ENCODE measurements at regions not wholly inside any gene's neighbourhood (a gene's known extent, or its start where the extent isn't known, plus 50 kb on each side); places are given as distances from the start of the nearest gene placed in this dataset.

DNA sequence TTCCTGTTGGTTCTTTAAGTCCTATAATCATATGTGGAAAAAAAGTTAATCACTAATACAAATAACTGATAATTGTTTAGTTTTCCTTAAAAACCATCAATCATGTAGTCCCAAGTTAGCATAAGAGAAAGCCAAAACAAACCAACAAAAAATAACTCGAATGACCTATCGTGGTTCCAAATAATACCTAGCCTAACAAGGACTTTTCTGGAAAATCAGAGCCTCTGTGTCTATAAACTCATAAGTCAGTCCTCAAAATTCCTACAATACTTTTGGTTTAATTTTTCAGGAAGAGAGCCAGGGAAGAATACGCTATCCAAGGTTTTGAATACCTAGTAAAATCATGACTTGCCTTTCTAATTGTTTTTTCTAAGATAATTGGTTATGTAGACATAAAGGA, 975.3 kb upstream of the SOX9 start:
- no peaks in the 10 kb centered on the region for H3K4me1 Mint-ChIP-seq
- H3K9me3 Mint-ChIP-seq (ENCODE audit: insufficient read depth) = no peaks in the 10 kb centered on the region
- ChIA-PET POLR2A (no interaction called here), CTCF (no interaction called here)
- Histone ChIP-seq H3K9ac (ENCODE audit: low read length) (no peak overlapping the region), H4K20me1 (ENCODE audit: control insufficient read depth, insufficient read depth, low read length, poor library complexity, severe bottlenecking) (no peaks in the 10 kb centered on the region), H3K27ac (ENCODE audit: low read length in 2 of 2) (no peak overlapping the region), H3K4me3 (ENCODE audit: control extremely low read depth in 1 of 5, extremely low read depth in 1 of 5, insufficient read depth in 1 of 5, low read depth in 2 of 5, low read length in 4 of 5) (no peak overlapping the region), H3K36me3 (replicated peaks in 1 of 2; ENCODE audit: control extremely low read depth in 1 of 2, control insufficient read depth in 1 of 2, extremely low read depth in 1 of 2, insufficient read depth in 2 of 2, low read length in 1 of 2) (no peaks in the 10 kb centered on the region), H3K4me1 (ENCODE audit: control insufficient read depth in 2 of 2, insufficient read depth in 2 of 2, low read length in 2 of 2) (no peaks in the 10 kb centered on the region), H2AFZ (ENCODE audit: insufficient read depth, low read depth, low read length, poor library complexity, severe bottlenecking) (no peak overlapping the region), H3K9me3 (ENCODE audit: control extremely low read depth in 1 of 3, control insufficient read depth in 2 of 3, insufficient read depth in 1 of 3, low read length in 2 of 3) (peaks cover 0 to 3% (median 0%) of the 10 kb centered on the region in 3 donors), H3K79me2 (ENCODE audit: control insufficient read depth, insufficient read depth, low read length) (no peaks in the 10 kb centered on the region), H3K4me2 (replicated peaks; ENCODE audit: low read depth, low read length, poor library complexity, severe bottlenecking) (no peak overlapping the region), H3K27me3 (replicated peaks in 1 of 4; ENCODE audit: control extremely low read depth in 1 of 4, control insufficient read depth in 3 of 4, insufficient read depth in 4 of 4, low read length in 3 of 4) (no peaks in the 10 kb centered on the region)
- H3K27ac Mint-ChIP-seq = no peak overlapping the region
- H3K4me3 Mint-ChIP-seq = no peak overlapping the region
- no CpG with 5 or more reads among the region's 3 CpGs for WGBS (ENCODE audit: insufficient coverage)
- TF ChIP-seq EZH2 (IDR thresholded peaks at IDR 0.05; ENCODE audit: borderline replicate concordance, insufficient read depth, low read depth, low read length, poor library complexity, severe bottlenecking) (no peak), CTCF (IDR thresholded peaks at IDR 0.05) (no peak)
- H3K27me3 Mint-ChIP-seq = no peaks in the 10 kb centered on the region
- ATAC-seq (ENCODE audit: low read depth) (no peak), DNase-seq (no peak)
- intact Hi-C loops (cut with micrococcal nuclease) = no loop called here

DNA sequence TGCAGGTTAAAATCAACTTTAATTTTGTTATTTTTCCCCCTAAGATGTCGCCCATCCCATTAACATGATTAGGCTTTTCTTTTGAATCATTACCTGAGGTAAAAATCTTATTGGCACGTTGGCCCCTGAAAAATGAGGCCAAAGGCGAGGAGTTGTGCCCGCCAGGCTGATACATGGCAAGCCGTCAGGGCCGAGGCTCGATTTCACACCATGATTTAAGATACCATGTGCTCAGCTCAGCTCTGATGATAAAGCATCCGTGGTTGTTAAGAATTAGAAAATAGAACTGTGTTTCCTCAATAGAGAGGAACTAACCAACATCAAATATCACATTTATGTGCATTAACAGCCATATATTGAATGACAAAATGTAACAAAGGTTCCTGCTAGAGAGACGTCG, 972.9 kb upstream of the SOX9 start:
- Mint-ChIP-seq H3K27me3 (no peaks in the 10 kb centered on the region), H3K4me3 (no peak overlapping the region), H3K27ac (no peak overlapping the region), H3K9me3 (ENCODE audit: insufficient read depth) (no peaks in the 10 kb centered on the region), H3K4me1 (no peaks in the 10 kb centered on the region)
- Histone ChIP-seq H4K20me1 (ENCODE audit: control insufficient read depth, insufficient read depth, low read length, poor library complexity, severe bottlenecking) (no peaks in the 10 kb centered on the region), H3K9ac (ENCODE audit: low read length) (no peak overlapping the region), H3K4me3 (ENCODE audit: control extremely low read depth in 1 of 5, extremely low read depth in 1 of 5, insufficient read depth in 1 of 5, low read depth in 2 of 5, low read length in 4 of 5) (no peak overlapping the region), H2AFZ (ENCODE audit: insufficient read depth, low read depth, low read length, poor library complexity, severe bottlenecking) (no peak overlapping the region), H3K4me2 (replicated peaks; ENCODE audit: low read depth, low read length, poor library complexity, severe bottlenecking) (no peak overlapping the region), H3K4me1 (ENCODE audit: control insufficient read depth in 2 of 2, insufficient read depth in 2 of 2, low read length in 2 of 2) (no peaks in the 10 kb centered on the region), H3K36me3 (replicated peaks in 1 of 2; ENCODE audit: control extremely low read depth in 1 of 2, control insufficient read depth in 1 of 2, extremely low read depth in 1 of 2, insufficient read depth in 2 of 2, low read length in 1 of 2) (no peaks in the 10 kb centered on the region), H3K27ac (ENCODE audit: low read length in 2 of 2) (no peak overlapping the region), H3K9me3 (ENCODE audit: control extremely low read depth in 1 of 3, control insufficient read depth in 2 of 3, insufficient read depth in 1 of 3, low read length in 2 of 3) (peaks cover 0 to 3% (median 0%) of the 10 kb centered on the region in 3 donors), H3K27me3 (replicated peaks in 1 of 4; ENCODE audit: control extremely low read depth in 1 of 4, control insufficient read depth in 3 of 4, insufficient read depth in 4 of 4, low read length in 3 of 4) (no peaks in the 10 kb centered on the region), H3K79me2 (ENCODE audit: control insufficient read depth, insufficient read depth, low read length) (no peaks in the 10 kb centered on the region)
- DNase-seq (no peak), ATAC-seq (ENCODE audit: low read depth) (no peak)
- TF ChIP-seq EZH2 (IDR thresholded peaks at IDR 0.05; ENCODE audit: borderline replicate concordance, insufficient read depth, low read depth, low read length, poor library complexity, severe bottlenecking) = no peak
- no peak for TF ChIP-seq CTCF (IDR thresholded peaks at IDR 0.05)
- intact Hi-C loops (cut with micrococcal nuclease) = no loop called here
- CTCF ChIA-PET = interaction anchor here (0.7 kb wide), 1 partner anchor 1392 kb away, joined by 3 read pairs; no protein-coding TSS in a partner anchor
- 59% methylated on average over 5 of the region's 10 CpGs for WGBS (ENCODE audit: insufficient coverage)
- POLR2A ChIA-PET = no interaction called here

Data from B cell (primary cell).